ENCODE measurements at regions not wholly inside any gene's neighbourhood (a gene's known extent, or its start where the extent isn't known, plus 50 kb on each side); places are given as distances from the start of the nearest gene placed in this dataset.

DNA sequence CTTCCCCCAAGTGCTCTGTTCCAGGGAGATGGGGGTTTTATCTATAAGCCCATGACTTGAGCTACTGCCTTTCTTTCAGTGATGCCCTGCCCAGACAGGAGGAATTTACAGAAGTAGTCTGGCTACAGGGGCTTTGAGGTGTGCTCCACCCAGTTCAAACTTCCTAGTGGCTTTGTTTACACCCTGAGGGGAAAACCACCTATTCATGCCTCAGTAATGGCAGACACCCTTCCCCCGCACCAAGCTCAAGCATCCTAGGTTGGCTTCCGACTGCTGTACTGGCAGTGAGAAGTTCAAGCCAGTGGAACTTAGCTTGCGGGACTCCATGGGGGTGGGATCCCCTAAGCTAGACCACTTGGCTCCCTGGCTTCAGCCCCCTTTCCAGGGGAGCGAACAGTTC is 154.6 kb downstream of the IZUMO3 start:
- Histone ChIP-seq H3K4me1 (no peaks in the 10 kb centered on the region), H3K36me3 (no peaks in the 10 kb centered on the region), H3K27me3 (no peaks in the 10 kb centered on the region), H3K4me3 (no peak overlapping the region), H3K9me3 (peaks cover 0 to 38% (median 0%) of the 10 kb centered on the region in 11 donors), H3K27ac (no peak overlapping the region)
- DNase-seq, result no peak
- intact Hi-C loops (cut with DNase I), result no loop called here
- TF ChIP-seq, protein P1, sequence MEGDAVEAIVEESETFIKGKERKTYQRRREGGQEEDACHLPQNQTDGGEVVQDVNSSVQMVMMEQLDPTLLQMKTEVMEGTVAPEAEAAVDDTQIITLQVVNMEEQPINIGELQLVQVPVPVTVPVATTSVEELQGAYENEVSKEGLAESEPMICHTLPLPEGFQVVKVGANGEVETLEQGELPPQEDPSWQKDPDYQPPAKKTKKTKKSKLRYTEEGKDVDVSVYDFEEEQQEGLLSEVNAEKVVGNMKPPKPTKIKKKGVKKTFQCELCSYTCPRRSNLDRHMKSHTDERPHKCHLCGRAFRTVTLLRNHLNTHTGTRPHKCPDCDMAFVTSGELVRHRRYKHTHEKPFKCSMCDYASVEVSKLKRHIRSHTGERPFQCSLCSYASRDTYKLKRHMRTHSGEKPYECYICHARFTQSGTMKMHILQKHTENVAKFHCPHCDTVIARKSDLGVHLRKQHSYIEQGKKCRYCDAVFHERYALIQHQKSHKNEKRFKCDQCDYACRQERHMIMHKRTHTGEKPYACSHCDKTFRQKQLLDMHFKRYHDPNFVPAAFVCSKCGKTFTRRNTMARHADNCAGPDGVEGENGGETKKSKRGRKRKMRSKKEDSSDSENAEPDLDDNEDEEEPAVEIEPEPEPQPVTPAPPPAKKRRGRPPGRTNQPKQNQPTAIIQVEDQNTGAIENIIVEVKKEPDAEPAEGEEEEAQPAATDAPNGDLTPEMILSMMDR (IDR thresholded peaks at IDR 0.05), result no peak
- WGBS, 2 donors, result 87 to 90% methylated on average over 4 of the region's 4 CpGs
- no peak for ATAC-seq

DNA sequence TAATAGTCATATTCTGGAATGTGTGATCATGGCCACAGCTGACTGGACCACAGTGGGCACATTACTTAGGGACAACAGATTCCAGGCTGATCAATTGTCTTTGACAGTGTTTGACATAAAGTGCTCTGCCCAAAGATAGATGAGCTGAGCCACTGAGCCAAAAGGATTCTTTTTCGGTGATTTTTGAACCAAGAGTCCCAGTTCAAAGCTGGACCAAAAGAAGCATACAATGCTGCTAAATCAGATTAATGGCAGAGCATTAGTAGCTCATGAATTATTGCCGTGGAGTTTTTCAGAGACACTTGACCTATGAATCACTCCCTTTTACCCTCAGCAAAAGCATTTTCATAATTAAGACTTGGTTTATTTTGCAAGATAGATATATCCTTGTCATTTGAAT is 160.6 kb downstream of the IZUMO3 start:
- WGBS, 2 donors, result 77 to 79% methylated on average over 2 of the region's 2 CpGs
- Histone ChIP-seq H3K9me3 (peaks cover 0 to 20% (median 0%) of the 10 kb centered on the region in 11 donors), H3K27ac (no peak overlapping the region), H3K36me3 (no peaks in the 10 kb centered on the region), H3K4me1 (no peaks in the 10 kb centered on the region), H3K27me3 (no peaks in the 10 kb centered on the region), H3K4me3 (no peak overlapping the region)
- no peak for ATAC-seq
- TF ChIP-seq, protein P1 (IDR thresholded peaks at IDR 0.05), result no peak
- DNase-seq, result no peak
- intact Hi-C loops (cut with DNase I), result no loop called here

GRCh38 chr9:24382566-24382965 is 163.1 kb downstream of the IZUMO3 start:
- Histone ChIP-seq H3K27me3 (no peaks in the 10 kb centered on the region), H3K4me3 (no peak overlapping the region), H3K4me1 (no peaks in the 10 kb centered on the region), H3K36me3 (no peaks in the 10 kb centered on the region), H3K27ac (no peak overlapping the region), H3K9me3 (peaks cover 0 to 21% (median 0%) of the 10 kb centered on the region in 11 donors)
- intact Hi-C loops (cut with DNase I), result no loop called here
- no peak for DNase-seq
- 84 to 91% methylated on average over 3 of the region's 3 CpGs for WGBS, 2 donors
- ATAC-seq, result no peak
- TF ChIP-seq, protein P1 (IDR thresholded peaks at IDR 0.05), result no peak

GRCh38 chr9:24381205-24381604 is 164.5 kb downstream of the IZUMO3 start:
- DNase-seq (no peak), ATAC-seq (no peak)
- Histone ChIP-seq H3K36me3 (no peaks in the 10 kb centered on the region), H3K4me1 (no peaks in the 10 kb centered on the region), H3K27me3 (no peaks in the 10 kb centered on the region), H3K9me3 (peaks cover 0 to 27% (median 6%) of the 10 kb centered on the region in 11 donors), H3K27ac (no peak overlapping the region), H3K4me3 (no peak overlapping the region)
- intact Hi-C loops (cut with DNase I), result no loop called here
- TF ChIP-seq, protein P1 (IDR thresholded peaks at IDR 0.05), result no peak
- WGBS, 2 donors, result 64 to 80% methylated on average over 1 of the region's 1 CpG

All from heart right ventricle (tissue), 16 donors.